SJCRH30 (cell line): ENCODE measurements at regions not wholly inside any gene's neighbourhood (a gene's known extent, or its start where the extent isn't known, plus 50 kb on each side); places are given as distances from the start of the nearest gene placed in this dataset.

ENCODE experiments used
- DNase-seq, 2 experiments: peaks; one replicate each; pipeline ENCODE4 v3.0.0-alpha.2; 2015 to 2020
- H3K27ac ChIP-seq: fragments of 250-450 bp; sonication (Bioruptor Pico); 2 replicates; pipeline ENCODE4 v1.5.1; 2020; ENCODE audit warnings: mild to moderate bottlenecking, moderate library complexity
- H3K27me3 ChIP-seq: fragments of 250-450 bp; sonication (Bioruptor Pico); 2 replicates; pipeline ENCODE4 v1.5.1; 2020; ENCODE audit warnings: mild to moderate bottlenecking, moderate library complexity
- H3K36me3 ChIP-seq: fragments of 250-450 bp; sonication (Bioruptor Pico); 2 replicates; pipeline ENCODE4 v1.5.1; 2020; ENCODE audit warnings: mild to moderate bottlenecking, moderate library complexity
- H3K4me1 ChIP-seq: fragments of 250-450 bp; sonication (Bioruptor Pico); 2 replicates; pipeline ENCODE4 v1.5.1; 2020; ENCODE audit warnings: mild to moderate bottlenecking, moderate library complexity
- H3K4me3 ChIP-seq: fragments of 250-450 bp; sonication (Bioruptor Pico); 2 replicates; pipeline ENCODE4 v1.5.1; 2020; ENCODE audit warnings: mild to moderate bottlenecking, moderate library complexity
- H3K9me3 ChIP-seq: fragments of 250-450 bp; sonication (Bioruptor Pico); replicated peaks from 2 replicates; pipeline ENCODE4 v1.5.1; 2020; ENCODE audit warnings: mild to moderate bottlenecking, moderate library complexity

DNA sequence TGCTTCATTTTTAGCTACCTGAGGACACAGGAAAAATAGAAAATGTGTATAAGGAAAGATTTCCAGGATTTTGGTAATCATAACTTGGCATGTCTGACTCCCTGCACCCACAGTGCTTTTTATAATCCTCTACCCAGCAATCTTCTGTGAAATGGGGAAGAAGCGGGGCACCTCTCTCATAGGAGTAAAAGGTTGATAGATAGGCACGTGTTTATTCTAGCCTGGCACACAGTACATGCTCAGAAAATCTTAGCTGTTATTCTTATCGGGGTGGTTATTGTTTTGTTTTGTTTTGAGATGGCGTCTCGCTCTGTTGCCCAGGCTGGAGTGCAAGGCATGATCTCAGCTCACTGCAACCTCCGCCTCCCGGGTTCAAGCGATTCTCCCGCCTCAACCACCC is 87.7 kb upstream of the SALL4 start:
- Histone ChIP-seq H3K4me3 (no peak overlapping the region), H3K9me3 (no peaks in the 10 kb centered on the region), H3K36me3 (no peaks in the 10 kb centered on the region), H3K4me1 (no peaks in the 10 kb centered on the region), H3K27me3 (peaks cover 7% of the 10 kb centered on the region), H3K27ac (no peak overlapping the region)
- no peak for DNase-seq

DNA sequence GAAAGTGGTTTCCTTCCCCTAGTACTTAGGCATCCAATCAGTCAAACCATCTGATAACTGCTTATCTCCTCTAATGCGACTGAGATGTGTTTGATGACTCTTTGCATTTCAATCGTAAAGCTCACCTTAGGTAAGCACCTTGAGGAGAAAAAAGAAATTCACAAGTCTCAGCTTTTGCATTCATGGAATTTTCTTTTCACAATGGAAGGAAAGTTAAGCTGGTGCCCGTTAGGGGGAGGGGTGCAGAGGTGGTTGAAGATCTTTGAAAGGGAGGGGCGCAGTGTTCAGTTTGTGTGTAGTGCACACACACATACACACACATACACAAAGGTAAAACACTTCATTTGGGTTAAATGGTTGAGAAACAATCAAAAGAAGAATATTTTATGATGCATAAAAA is 87.1 kb upstream of the SALL4 start:
- Histone ChIP-seq H3K36me3 (no peaks in the 10 kb centered on the region), H3K27me3 (peaks cover 7% of the 10 kb centered on the region), H3K4me3 (no peak overlapping the region), H3K9me3 (no peaks in the 10 kb centered on the region), H3K27ac (no peak overlapping the region), H3K4me1 (no peaks in the 10 kb centered on the region)
- DNase-seq = no peak

DNA sequence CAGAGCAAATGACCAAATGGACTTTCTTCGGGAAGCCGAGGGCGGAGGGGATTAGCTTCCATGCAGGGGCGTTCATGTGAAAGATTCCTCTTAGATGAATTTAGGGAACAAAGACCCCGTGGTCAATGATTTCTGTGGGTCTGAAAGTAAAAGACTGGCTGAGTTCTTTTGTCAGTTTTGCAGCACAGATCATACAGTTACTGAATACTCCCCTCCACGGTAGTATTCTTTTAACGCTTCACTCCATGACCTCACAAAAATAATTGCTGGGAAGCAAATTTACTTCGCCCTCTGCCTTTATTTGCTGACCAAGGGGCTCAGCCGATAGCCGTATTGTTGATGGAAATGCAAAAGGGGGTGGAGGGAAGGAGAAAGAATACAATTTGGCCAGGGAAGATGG is 86.0 kb upstream of the SALL4 start:
- H3K4me3 ChIP-seq = no peak overlapping the region
- H3K27ac ChIP-seq = no peak overlapping the region
- H3K27me3 ChIP-seq = peaks cover 7% of the 10 kb centered on the region
- no peaks in the 10 kb centered on the region for H3K9me3 ChIP-seq
- H3K4me1 ChIP-seq = no peaks in the 10 kb centered on the region
- DNase-seq = no peak
- no peaks in the 10 kb centered on the region for H3K36me3 ChIP-seq

DNA sequence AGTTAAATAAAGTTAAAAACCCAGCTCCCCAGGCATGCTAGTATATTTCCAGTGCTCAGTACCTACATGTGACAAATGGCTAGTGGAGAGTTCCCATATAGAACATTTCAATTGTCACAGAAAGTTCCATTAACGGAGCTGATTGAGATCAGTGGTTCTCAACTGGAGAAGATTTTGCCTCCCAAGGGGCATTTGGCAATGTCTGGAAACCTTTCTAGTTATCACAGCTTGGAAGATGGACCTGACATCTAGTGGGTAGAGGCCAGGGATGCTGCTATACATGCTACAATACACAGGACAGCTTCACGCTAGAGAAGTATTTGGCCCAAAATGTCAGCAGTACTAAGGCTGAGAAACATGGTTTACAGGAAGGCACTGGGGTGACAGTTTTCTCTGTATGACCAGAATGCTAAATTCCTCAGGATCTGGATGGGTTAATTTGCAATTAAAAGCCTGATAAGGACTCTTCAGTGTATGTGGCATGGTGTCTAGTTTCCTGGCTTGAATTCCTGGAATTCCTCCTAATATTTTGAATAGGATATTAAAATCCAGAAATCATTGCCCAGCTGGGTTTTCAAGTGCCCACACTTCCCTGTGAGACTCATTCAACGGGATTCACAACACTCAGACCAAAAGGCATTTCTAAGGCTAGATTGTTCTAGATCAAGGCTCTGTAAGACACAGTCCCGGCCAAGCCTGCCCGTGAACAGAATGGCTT is 84.7 kb upstream of the SALL4 start:
- H3K4me1 ChIP-seq = no peaks in the 10 kb centered on the region
- H3K4me3 ChIP-seq = no peak overlapping the region

GRCh38 chr20:51886341-51886740 is 84.0 kb upstream of the SALL4 start:
- H3K27me3 ChIP-seq = peaks cover 7% of the 10 kb centered on the region
- H3K27ac ChIP-seq = no peak overlapping the region
- H3K4me1 ChIP-seq = no peaks in the 10 kb centered on the region

More for the DNA sequence above, 84.7 kb upstream of the SALL4 start:
- Histone ChIP-seq H3K27ac (no peak overlapping the region), H3K27me3 (peaks cover 7% of the 10 kb centered on the region), H3K36me3 (no peaks in the 10 kb centered on the region), H3K9me3 (no peaks in the 10 kb centered on the region)
- DNase-seq = no peak

DNA sequence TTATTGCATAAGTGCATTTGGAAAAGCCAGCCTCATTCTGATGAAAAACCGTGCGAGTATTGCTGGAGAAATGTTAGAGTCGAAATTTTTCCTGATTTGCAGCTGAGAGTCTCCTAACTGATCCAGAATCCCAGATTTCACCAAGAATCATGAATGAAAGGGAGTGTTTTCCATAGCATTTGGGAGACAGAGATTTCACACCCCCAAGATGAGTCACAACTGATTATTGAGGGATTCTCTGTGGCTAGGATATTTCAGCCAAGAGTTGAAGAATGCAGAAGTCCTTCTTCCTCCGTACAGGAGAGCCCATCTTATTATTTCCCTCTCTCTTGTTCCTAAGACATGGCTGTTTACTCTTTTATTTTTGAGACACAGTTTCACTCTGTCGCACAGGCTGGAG is 82.2 kb upstream of the SALL4 start:
- H3K27ac ChIP-seq = no peak overlapping the region
- no peak for DNase-seq
- no peaks in the 10 kb centered on the region for H3K4me1 ChIP-seq

More at GRCh38 chr20:51886341-51886740, 84.0 kb upstream of the SALL4 start:
- DNase-seq = no peak
- H3K4me3 ChIP-seq = no peak overlapping the region
- no peaks in the 10 kb centered on the region for H3K9me3 ChIP-seq
- H3K36me3 ChIP-seq = no peaks in the 10 kb centered on the region

GRCh38 chr20:51880188-51880587 is 77.9 kb upstream of the SALL4 start:
- Histone ChIP-seq H3K36me3 (no peaks in the 10 kb centered on the region), H3K27me3 (peaks cover 4% of the 10 kb centered on the region; the same call in 1 of the 2 replicates), H3K4me3 (no peak overlapping the region), H3K9me3 (no peaks in the 10 kb centered on the region), H3K27ac (no peak overlapping the region), H3K4me1 (no peaks in the 10 kb centered on the region)
- DNase-seq = no peak

More for the DNA sequence above, 82.2 kb upstream of the SALL4 start:
- H3K27me3 ChIP-seq = peaks cover 10% of the 10 kb centered on the region
- no peaks in the 10 kb centered on the region for H3K36me3 ChIP-seq
- H3K9me3 ChIP-seq = no peaks in the 10 kb centered on the region
- H3K4me3 ChIP-seq = no peak overlapping the region

GRCh38 chr20:51876313-51876940 is 74.1 kb upstream of the SALL4 start:
- H3K27ac ChIP-seq = no peak overlapping the region
- H3K4me1 ChIP-seq = no peaks in the 10 kb centered on the region
- H3K27me3 ChIP-seq = peaks cover 7% of the 10 kb centered on the region; the same call in 1 of the 2 replicates
- no peak for DNase-seq
- no peaks in the 10 kb centered on the region for H3K36me3 ChIP-seq
- no peak overlapping the region for H3K4me3 ChIP-seq
- H3K9me3 ChIP-seq = no peaks in the 10 kb centered on the region

GRCh38 chr20:51873652-51874051 is 71.3 kb upstream of the SALL4 start:
- no peaks in the 10 kb centered on the region for H3K36me3 ChIP-seq
- H3K9me3 ChIP-seq = no peaks in the 10 kb centered on the region
- peaks cover 7% of the 10 kb centered on the region; the same call in 1 of the 2 replicates for H3K27me3 ChIP-seq
- H3K4me1 ChIP-seq = no peaks in the 10 kb centered on the region
- H3K27ac ChIP-seq = no peak overlapping the region
- DNase-seq = no peak
- H3K4me3 ChIP-seq = no peak overlapping the region

DNA sequence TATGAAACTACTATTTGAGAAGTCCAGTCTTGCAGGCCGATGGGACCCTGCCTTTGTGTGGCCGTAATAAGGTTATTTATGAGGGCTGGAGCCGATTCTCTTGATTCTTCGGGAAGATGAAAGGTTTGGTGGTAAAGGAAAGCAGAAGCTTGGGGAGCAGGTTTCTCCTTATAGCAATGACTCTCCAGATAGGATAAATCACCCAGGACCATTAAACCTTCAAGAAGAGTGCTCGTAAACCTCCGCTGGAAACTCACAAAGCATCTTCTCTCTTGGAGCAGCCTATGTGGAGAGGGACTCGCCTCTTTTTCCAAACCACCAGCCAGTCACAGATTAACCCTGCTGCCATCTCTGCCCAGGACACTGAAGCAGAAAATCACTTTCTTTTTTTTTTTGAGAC is 69.6 kb upstream of the SALL4 start:
- Histone ChIP-seq H3K4me3 (no peak overlapping the region), H3K27me3 (peaks cover 7% of the 10 kb centered on the region; the same call in 1 of the 2 replicates), H3K9me3 (no peaks in the 10 kb centered on the region), H3K4me1 (no peaks in the 10 kb centered on the region), H3K36me3 (no peaks in the 10 kb centered on the region), H3K27ac (no peak overlapping the region)
- DNase-seq = no peak

- H3K27ac ChIP-seq = no peak overlapping the region
- H3K27me3 ChIP-seq = peaks cover 7% of the 10 kb centered on the region; the same call in 1 of the 2 replicates
- no peaks in the 10 kb centered on the region for H3K36me3 ChIP-seq
- no peaks in the 10 kb centered on the region for H3K4me1 ChIP-seq
- no peaks in the 10 kb centered on the region for H3K9me3 ChIP-seq
- no peak overlapping the region for H3K4me3 ChIP-seq
- no peak for DNase-seq
Measured at GRCh38 chr20:51869002-51869401, 66.7 kb upstream of the SALL4 start.

DNA sequence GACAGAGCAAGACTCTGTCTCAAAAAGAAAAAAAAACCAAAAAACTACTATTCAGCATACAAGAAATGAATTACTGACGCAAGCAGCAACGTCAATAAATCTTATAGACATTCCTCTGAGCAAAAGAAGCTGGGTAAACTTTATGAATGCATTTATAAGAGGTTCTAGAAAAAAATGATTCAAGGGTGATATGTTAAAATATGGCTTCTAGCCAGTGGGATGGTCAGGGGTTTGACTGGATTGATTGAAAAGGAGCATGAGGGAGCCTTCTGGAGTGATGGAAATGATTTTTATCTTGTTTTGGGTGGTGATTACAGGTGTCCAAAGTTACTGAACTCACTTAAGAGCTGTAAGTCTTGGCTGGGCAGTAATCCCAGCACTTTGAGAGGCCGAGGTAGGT is 64.9 kb upstream of the SALL4 start:
- peaks cover 12% of the 10 kb centered on the region; the same call in 1 of the 2 replicates for H3K27me3 ChIP-seq
- no peaks in the 10 kb centered on the region for H3K4me1 ChIP-seq
- DNase-seq = no peak
- no peaks in the 10 kb centered on the region for H3K36me3 ChIP-seq
- H3K9me3 ChIP-seq = no peaks in the 10 kb centered on the region
- no peak overlapping the region for H3K4me3 ChIP-seq
- H3K27ac ChIP-seq = no peak overlapping the region

GRCh38 chr20:51864967-51865366 is 62.6 kb upstream of the SALL4 start:
- no peaks in the 10 kb centered on the region for H3K36me3 ChIP-seq
- peaks cover 20% of the 10 kb centered on the region; the same call in 1 of the 2 replicates for H3K27me3 ChIP-seq
- H3K9me3 ChIP-seq = no peaks in the 10 kb centered on the region
- no peaks in the 10 kb centered on the region for H3K4me1 ChIP-seq
- DNase-seq = no peak
- no peak overlapping the region for H3K27ac ChIP-seq
- H3K4me3 ChIP-seq = no peak overlapping the region

- H3K9me3 ChIP-seq = no peaks in the 10 kb centered on the region
- H3K4me3 ChIP-seq = no peak overlapping the region
- H3K27me3 ChIP-seq = peaks cover 16% of the 10 kb centered on the region; the same call in 1 of the 2 replicates
- no peak overlapping the region for H3K27ac ChIP-seq
- H3K36me3 ChIP-seq = no peaks in the 10 kb centered on the region
- no peak for DNase-seq
- H3K4me1 ChIP-seq = no peaks in the 10 kb centered on the region
Measured at GRCh38 chr20:51862796-51863195, 60.5 kb upstream of the SALL4 start.

DNA sequence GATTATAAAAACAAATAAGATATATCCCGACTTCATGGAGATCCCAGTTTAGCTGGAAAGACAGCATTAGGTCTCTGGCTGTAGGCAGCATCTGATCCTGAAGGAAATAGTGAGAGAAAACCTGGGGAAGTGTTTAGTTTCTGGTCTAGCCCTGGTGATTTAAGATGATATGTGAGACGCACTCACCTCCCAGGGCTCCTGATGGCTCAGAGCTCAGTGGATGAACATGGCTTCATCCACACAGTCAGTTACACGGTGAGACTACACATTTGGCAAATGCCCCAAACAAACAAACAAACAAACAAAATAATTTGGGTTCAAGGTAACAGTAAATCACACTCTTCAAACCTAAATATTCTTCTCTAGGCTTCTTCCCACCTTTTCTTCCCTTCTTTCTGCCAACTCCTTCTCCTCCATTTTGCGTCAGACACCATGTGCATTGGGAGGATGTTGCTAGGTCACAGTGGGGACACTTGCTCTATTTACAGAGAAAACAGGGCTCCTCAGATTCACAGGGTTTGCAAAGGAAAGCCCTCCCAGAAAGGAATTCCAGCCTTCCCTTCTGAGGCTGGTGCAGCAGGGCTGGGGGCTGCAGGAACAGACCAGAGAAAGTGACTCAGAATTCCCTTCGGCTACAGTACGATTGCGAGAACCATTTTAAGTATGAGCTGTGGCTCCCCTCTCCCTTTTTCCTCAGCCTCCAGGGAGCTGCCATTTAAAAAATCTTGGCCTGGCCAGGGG is 59.6 kb upstream of the SALL4 start:
- Histone ChIP-seq H3K4me3 (no peak overlapping the region), H3K9me3 (no peaks in the 10 kb centered on the region)
- DNase-seq = no peak

More for the DNA sequence above, 59.6 kb upstream of the SALL4 start:
- Histone ChIP-seq H3K4me1 (no peaks in the 10 kb centered on the region), H3K27me3 (peaks cover 16% of the 10 kb centered on the region; the same call in 1 of the 2 replicates), H3K36me3 (no peaks in the 10 kb centered on the region), H3K27ac (no peak overlapping the region)
